Activated T-helper 1 cell treated with anti-CD3 and anti-CD28 coated beads, Interleukin-12 subunit alpha, Interleukin-12 subunit beta, Interleukin-2, Interleukin-4 antibody, amounts not matched to agents 30 ng/mL and 10 ng/mL and 1 ng/mL, durations not matched to agents 14 hours and 24 hours and 36 hours (primary cell): ENCODE measurements at regions not wholly inside any gene's neighbourhood (a gene's known extent, or its start where the extent isn't known, plus 50 kb on each side); places are given as distances from the start of the nearest gene placed in this dataset.

ENCODE experiments used
- DNase-seq: peaks from one replicate; pipeline ENCODE4 v3.0.0; 2021; ENCODE audit warnings: low spot score
- H3K27ac Mint-ChIP-seq: one replicate; pipeline ENCODE4 v1.8.0; 2021; ENCODE audit warnings: mild to moderate bottlenecking, mixed read lengths
- H3K27me3 Mint-ChIP-seq: one replicate; pipeline ENCODE4 v1.8.0; 2022; ENCODE audit warnings: mild to moderate bottlenecking, moderate library complexity, mixed read lengths; ENCODE audit not compliant: insufficient read depth
- H3K36me3 Mint-ChIP-seq: one replicate; pipeline ENCODE4 v1.8.0; 2021; ENCODE audit warnings: low read depth, mixed read lengths
- H3K4me1 Mint-ChIP-seq: one replicate; pipeline ENCODE4 v1.8.0; 2021; ENCODE audit warnings: low read depth, mixed read lengths
- H3K4me3 Mint-ChIP-seq: one replicate; pipeline ENCODE4 v1.8.0; 2021; ENCODE audit warnings: mild to moderate bottlenecking, moderate library complexity, mixed read lengths
- H3K9me3 Mint-ChIP-seq: one replicate; pipeline ENCODE4 v1.8.0; 2021; ENCODE audit warnings: mixed read lengths
- intact Hi-C: fragments of 100-400 bp; cut with micrococcal nuclease; formaldehyde crosslinking; loops from one replicate; pipeline ENCODE4 v1.15.1; 2024

DNA sequence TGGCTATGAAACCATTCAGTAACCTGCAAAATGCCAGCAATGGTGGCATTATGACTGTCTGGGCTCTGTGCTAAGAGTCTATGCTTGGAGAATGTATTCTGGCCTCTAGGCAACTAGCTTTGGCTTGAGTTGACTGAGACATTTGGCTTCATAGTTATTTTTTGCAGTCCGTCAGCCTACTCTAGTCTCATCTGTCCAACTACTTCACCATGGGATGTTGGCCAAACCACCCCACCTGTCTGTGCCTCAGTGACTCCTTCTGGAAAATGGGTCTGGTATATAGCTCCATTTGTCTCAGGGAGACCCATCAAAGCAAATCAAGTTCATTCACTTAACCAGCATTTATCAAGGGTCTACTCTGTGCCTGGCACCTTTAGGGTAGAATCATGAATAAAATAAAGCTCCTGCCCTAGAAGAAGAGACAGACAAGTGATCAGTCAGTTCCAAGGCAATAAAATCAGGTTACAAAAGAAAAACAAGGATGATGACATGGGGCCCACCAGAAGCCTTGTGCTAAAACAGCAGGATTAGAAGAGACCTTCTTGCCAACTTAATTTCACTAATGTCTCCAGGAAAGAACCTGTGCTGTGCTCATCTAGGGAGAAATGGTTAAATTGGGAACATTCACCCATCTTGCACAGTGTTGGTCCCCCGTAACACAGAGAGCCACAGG, 102.4 kb upstream of the ARMC2 start:
- intact Hi-C loops, result no loop called here
- Mint-ChIP-seq H3K4me3 (no peak overlapping the region), H3K36me3 (no peaks in the 10 kb centered on the region), H3K27me3 (peaks cover 17% of the 10 kb centered on the region), H3K9me3 (no peaks in the 10 kb centered on the region), H3K4me1 (no peaks in the 10 kb centered on the region), H3K27ac (no peak overlapping the region)
- no peak for DNase-seq

DNA sequence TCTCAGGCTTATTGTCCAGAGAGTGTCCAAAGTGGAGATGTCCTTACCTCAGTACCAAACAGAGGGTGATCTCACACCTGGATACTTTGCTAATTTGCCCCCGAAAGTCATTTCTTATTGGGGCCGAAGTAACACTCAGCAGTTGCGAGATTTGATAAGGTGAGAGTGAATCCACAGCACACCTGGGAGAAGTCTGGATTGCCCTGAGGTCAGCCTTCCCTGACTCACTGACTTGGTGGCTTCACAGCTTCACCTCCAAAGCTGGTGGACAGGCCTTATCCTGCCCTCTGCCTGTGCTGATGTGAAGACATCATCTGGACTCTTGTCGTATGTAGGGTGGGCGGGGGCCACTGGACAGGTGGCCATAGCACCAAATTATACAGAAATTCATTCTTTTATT, 101.9 kb upstream of the ARMC2 start:
- Mint-ChIP-seq H3K27me3 (peaks cover 17% of the 10 kb centered on the region), H3K27ac (no peak overlapping the region), H3K4me1 (no peaks in the 10 kb centered on the region), H3K4me3 (no peak overlapping the region), H3K36me3 (no peaks in the 10 kb centered on the region), H3K9me3 (no peaks in the 10 kb centered on the region)
- DNase-seq, result no peak
- intact Hi-C loops, result no loop called here

DNA sequence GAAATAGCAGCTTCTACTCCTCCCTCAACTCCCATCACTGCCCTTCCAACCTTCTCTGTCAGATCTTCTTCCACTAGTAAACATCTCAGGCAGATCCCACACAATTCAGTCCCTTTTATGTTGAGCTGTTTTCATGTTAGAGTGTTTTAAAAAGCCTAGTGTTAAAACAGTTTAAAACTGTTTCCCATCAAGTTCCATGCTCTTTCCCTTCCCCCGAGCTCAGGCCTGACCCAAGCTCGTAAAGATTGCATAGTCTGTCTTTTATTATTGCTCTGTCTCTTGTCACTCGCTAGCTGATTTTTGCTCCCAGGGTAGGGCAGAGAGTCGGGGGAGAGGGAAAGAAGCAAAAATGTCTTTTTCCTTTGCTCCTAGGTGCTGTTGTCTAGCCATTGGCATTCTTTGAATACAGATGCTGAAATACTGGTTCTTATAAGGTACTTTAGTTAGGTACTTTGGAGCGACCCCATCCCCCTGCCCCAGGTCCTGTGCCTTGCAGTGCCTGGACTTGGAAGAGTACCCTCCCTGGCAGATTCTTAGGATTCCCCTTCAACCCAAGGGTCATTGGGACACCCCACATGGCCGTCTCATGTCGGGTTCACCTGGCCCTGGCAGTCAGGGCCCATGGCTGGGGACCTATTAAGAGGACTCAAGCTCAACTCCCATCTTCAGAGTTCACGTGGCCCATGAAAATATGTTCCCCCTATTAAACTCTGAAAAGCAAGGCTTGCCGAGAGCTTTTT, 101.2 kb upstream of the ARMC2 start:
- intact Hi-C loops, result no loop called here
- Mint-ChIP-seq H3K9me3 (no peaks in the 10 kb centered on the region), H3K4me3 (no peak overlapping the region), H3K27me3 (peaks cover 17% of the 10 kb centered on the region), H3K27ac (no peak overlapping the region), H3K36me3 (no peaks in the 10 kb centered on the region), H3K4me1 (no peaks in the 10 kb centered on the region)
- no peak for DNase-seq

DNA sequence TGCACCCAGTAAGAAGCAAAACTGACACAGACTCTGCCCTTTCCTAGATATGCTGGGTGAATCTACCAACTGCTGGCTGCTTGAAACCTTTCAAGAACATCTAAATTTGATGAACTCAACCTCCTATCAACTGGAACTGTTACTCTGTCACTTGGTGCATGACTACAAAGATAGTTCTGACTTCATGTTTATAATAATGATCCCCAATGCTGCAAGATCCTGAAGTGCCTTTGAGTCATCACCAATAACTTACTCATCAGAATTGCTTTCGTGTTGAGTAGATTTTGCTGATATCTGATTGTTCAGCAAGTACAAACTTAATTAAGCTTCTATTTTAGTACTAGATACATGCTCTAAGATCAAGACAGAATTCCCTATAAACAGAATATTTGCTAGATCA, 100.2 kb upstream of the ARMC2 start:
- H3K4me3 Mint-ChIP-seq, result no peak overlapping the region
- no peaks in the 10 kb centered on the region for H3K36me3 Mint-ChIP-seq
- no peaks in the 10 kb centered on the region for H3K4me1 Mint-ChIP-seq
- H3K27ac Mint-ChIP-seq, result no peak overlapping the region
- H3K9me3 Mint-ChIP-seq, result no peaks in the 10 kb centered on the region
- peaks cover 15% of the 10 kb centered on the region for H3K27me3 Mint-ChIP-seq
- intact Hi-C loops, result no loop called here
- DNase-seq, result no peak

DNA sequence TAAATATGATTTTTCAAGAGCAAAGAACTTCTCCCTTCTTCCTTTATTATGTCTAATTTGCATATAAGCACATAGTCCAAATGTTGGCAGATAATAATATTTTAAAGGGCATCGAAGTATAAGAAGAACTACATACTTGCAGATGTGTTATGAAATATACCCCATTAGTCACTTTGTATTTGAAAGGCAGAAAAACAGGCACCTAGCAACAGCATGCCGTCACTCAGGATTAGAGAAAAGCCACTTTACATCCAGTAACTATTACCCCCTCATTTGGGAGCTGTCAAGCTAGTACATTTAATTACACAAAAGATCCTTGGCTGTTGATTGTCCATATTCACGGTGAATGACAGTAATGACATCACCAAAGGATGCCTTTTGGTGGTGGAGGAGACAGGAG, 99.3 kb upstream of the ARMC2 start:
- Mint-ChIP-seq H3K36me3 (no peaks in the 10 kb centered on the region), H3K4me1 (no peaks in the 10 kb centered on the region), H3K4me3 (no peak overlapping the region), H3K9me3 (no peaks in the 10 kb centered on the region), H3K27me3 (peaks cover 15% of the 10 kb centered on the region), H3K27ac (no peak overlapping the region)
- intact Hi-C loops, result no loop called here
- DNase-seq, result no peak

DNA sequence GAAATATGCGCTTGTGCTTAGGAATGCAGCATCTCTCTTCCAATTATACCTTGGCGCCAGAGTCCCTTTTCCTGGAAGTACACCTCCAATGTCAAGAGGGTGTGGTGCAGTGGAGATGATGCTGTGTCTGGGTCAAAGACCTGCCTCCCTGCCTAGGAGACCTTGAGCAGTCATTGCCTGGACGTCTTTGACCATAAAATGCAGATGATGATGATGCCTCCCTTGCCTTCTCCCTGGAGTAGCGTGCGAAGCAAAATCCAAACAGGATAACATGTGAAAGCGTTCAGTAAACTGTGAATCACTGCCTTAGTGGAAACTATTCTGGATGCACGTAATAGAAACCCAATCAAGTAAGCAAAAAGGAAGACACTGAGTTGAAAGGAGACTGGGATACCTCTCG, 97.4 kb upstream of the ARMC2 start:
- H3K4me3 Mint-ChIP-seq, result no peak overlapping the region
- no peaks in the 10 kb centered on the region for H3K36me3 Mint-ChIP-seq
- H3K27me3 Mint-ChIP-seq, result peaks cover 17% of the 10 kb centered on the region
- intact Hi-C loops, result no loop called here
- no peaks in the 10 kb centered on the region for H3K4me1 Mint-ChIP-seq
- no peaks in the 10 kb centered on the region for H3K9me3 Mint-ChIP-seq
- no peak for DNase-seq
- no peak overlapping the region for H3K27ac Mint-ChIP-seq

DNA sequence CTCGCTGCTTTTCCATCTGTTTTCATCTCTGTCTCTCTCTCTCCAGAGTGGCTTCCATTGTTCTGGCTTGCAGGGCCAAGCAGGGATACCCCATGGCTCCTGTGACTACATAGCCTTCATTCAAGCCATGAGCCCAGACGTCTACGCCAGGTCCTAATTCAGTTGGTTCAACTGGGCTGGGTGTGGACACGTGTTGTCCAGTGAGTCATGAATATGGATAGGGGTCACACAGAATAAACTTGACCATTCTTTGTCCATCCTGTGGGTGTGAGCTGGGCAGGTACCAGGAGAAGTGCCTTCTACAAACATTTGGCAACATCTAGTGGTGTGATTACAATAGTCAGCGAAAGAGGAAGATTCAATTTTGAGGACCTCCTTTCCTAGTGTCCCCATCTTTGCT, 96.9 kb upstream of the ARMC2 start:
- no peaks in the 10 kb centered on the region for H3K4me1 Mint-ChIP-seq
- H3K9me3 Mint-ChIP-seq, result no peaks in the 10 kb centered on the region
- intact Hi-C loops, result no loop called here
- H3K27me3 Mint-ChIP-seq, result peaks cover 17% of the 10 kb centered on the region
- H3K4me3 Mint-ChIP-seq, result no peak overlapping the region
- H3K27ac Mint-ChIP-seq, result no peak overlapping the region
- no peak for DNase-seq
- H3K36me3 Mint-ChIP-seq, result no peaks in the 10 kb centered on the region

DNA sequence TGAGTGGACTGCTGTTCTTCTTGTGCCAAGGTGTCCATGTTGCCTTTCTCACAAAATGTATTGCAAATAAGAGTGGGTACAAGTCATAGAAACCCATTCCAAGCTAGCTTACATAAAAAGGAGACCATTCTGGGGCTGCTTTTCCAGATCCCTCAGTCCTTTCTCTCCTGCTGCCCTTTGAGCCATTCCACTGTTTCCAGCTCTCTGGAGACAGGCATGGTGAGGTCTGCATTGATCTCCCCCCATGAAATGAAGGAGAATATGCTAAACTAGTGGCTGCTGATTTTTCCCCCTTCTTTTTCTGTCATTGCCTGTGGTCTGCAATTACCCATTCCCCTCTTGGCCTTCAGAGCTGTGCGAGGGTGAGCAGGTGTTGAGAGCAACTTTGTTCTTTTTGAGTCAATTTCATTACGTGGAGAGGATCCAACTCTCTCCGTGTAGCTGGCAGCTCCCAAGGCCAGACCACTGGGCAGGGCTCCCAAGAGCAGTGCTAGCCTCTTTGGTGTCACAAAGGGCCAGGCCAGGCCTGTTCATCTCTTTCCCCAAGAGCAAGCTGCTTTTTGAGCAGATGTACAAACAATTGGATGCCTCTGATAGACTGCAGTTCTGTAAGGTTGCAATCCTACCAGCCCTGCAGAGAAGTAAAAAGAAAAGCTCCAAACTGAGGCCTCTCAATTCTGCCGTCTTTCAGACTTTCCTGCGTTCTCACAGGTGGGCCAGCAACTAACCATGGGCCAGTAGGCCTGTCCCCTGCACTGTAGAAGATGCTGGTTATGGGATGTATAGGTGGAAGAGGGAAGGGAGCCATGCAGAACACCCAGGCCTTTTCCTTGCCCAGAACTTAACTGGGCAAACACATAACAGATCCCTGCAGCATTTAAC, 96.1 kb upstream of the ARMC2 start:
- no peaks in the 10 kb centered on the region for H3K4me1 Mint-ChIP-seq
- H3K4me3 Mint-ChIP-seq, result no peak overlapping the region
- intact Hi-C loops, result no loop called here
- no peaks in the 10 kb centered on the region for H3K36me3 Mint-ChIP-seq
- no peak for DNase-seq
- no peaks in the 10 kb centered on the region for H3K9me3 Mint-ChIP-seq
- peaks cover 15% of the 10 kb centered on the region for H3K27me3 Mint-ChIP-seq
- no peak overlapping the region for H3K27ac Mint-ChIP-seq

DNA sequence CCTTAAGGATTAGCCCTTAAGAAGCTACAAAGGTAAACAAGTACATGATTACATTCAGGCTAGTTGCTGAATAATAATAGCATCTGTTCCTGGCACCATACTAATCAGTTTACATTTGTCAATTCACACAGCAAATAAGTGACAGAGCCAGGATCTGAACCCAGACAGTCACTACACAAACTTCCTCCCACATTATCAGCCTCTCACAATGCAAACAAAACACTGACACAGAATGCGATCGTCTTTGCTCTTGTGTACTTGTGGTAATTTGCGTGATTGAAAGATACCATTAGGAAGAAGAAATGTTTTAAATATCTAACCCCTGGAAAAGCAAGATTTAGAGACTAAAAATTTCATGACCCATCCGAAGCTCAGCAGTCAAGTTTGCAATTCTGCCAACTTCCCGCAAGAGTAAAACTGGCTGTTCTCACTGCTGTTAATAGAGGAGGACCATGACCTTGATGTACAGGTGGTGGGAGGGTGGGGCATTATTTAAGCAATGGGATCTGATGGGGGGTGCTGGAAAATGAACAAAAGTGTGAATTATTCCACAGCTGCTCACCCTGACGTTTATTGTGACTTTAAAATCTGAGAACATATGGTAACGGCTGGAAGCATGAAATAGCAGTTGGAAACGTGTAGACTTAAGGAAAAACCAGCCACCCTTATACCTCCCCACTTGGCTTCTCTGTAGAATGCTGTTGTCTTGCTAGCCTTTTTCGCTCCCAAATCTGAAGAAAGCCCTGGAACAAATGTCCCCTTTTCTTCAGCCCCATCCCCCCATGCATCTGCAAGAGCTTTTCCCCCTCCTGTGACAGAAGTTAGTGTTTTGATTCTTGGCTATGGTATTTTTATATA, 95.3 kb upstream of the ARMC2 start:
- H3K4me1 Mint-ChIP-seq, result no peaks in the 10 kb centered on the region
- no peak overlapping the region for H3K27ac Mint-ChIP-seq
- peaks cover 13% of the 10 kb centered on the region for H3K27me3 Mint-ChIP-seq
- intact Hi-C loops, result no loop called here
- H3K9me3 Mint-ChIP-seq, result no peaks in the 10 kb centered on the region
- no peak for DNase-seq
- no peak overlapping the region for H3K4me3 Mint-ChIP-seq
- no peaks in the 10 kb centered on the region for H3K36me3 Mint-ChIP-seq

DNA sequence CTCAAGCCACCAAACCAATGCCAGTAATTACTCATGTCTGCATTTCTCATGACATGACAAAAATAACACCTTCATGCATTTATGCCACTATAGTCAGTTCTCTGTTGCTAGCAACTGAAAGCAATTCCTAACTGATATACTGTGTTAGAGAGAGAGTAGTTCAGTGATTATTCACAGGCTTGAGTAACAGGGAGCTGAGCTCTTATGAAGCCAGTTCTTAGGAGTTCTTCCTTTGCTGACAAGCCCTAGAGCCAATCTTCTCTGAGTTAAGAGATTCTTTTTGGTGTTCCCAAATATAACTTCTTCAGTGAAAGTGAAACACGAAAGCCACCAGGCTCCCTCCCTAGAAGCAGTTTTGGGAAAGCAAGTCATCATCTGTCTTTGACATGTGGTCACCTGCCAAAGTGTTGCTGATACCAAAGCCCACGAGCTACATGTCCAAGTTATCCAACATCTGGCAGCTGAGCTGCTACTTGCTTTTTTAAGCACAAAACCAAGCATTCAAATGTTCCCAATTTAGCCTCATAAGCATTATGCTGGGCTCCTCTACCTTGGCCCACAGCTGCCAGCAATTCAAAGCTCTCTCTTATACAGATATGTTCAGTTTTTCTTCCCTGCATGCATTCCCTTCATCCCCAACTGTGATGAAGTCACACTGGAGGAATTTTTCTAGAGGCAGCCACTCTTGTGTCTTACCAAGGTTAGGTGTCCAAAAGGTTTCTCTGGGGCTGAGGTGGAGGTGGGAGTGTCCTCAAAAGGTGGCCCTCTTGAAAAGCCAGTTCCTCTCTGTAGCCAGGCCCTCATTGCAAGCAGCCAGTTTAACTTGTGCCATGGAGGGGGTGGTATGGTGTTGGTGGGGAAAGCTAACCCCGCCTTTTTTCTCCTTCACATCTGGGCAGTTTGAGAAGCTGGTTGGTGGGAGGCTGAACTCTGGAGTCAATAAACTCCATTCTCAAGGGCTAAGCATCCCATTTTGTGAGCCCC, 92.7 kb upstream of the ARMC2 start:
- no peaks in the 10 kb centered on the region for H3K9me3 Mint-ChIP-seq
- H3K4me1 Mint-ChIP-seq, result no peaks in the 10 kb centered on the region
- H3K4me3 Mint-ChIP-seq, result no peak overlapping the region
- no peaks in the 10 kb centered on the region for H3K36me3 Mint-ChIP-seq
- intact Hi-C loops, result no loop called here
- peaks cover 13% of the 10 kb centered on the region for H3K27me3 Mint-ChIP-seq
- no peak overlapping the region for H3K27ac Mint-ChIP-seq
- DNase-seq, result no peak

DNA sequence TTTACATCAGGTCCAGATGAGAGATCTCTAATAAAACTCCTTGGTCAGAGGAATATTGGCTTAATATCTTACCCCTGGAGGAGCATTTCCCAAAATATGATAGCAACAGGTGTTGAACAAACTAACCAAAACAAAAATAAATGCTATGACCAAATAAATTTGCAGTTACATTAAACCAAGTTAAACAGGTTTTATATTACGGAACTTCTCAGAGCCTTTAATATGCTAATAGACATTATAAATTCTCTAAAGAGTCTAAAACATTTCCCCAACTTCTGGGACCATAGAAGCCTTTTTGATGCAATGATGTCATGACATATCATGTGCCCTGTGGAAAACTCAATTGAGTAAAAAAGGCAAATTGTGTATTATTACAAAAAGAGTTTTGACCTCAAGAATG, 90.9 kb upstream of the ARMC2 start:
- Mint-ChIP-seq H3K27me3 (peaks cover 17% of the 10 kb centered on the region), H3K4me1 (peaks cover 2% of the 10 kb centered on the region), H3K9me3 (no peaks in the 10 kb centered on the region), H3K36me3 (no peaks in the 10 kb centered on the region), H3K27ac (no peak overlapping the region), H3K4me3 (no peak overlapping the region)
- no peak for DNase-seq
- intact Hi-C loops, result no loop called here

DNA sequence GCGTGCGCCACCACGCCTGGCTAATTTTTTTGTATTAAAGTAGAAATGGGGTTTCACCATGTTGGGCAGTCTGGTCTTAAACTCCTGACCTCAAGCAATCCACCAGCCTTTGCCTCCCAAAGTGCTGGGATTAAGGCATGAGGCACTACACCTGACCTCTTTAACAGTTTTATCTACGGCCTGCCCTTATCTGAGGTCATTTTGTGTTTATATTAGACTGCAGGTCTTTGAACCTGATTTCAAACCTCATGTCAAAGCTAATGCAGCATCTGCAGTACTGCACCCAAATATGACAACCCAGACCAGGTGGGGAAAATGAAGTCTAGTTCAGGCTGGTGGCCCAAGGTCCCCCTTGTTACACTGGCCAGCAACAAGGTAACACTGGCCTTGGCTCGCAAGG, 89.3 kb upstream of the ARMC2 start:
- Mint-ChIP-seq H3K36me3 (no peaks in the 10 kb centered on the region), H3K27me3 (peaks cover 17% of the 10 kb centered on the region), H3K27ac (no peak overlapping the region), H3K9me3 (no peaks in the 10 kb centered on the region), H3K4me1 (peaks cover 4% of the 10 kb centered on the region), H3K4me3 (no peak overlapping the region)
- no peak for DNase-seq
- intact Hi-C loops, result no loop called here
